K562 (cell line): ENCODE measurements at regions not wholly inside any gene's neighbourhood (a gene's known extent, or its start where the extent isn't known, plus 50 kb on each side); places are given as distances from the start of the nearest gene placed in this dataset.
"Not testable (repeated sequence)": the region's sequence is repeated elsewhere in the genome, so short reads cannot be mapped to it uniquely, and the experiment has no call there.

Experiments
- BRD9 ChIP-seq: fragments of 450-650 bp; IDR thresholded peaks from 2 replicates; pipeline ENCODE4 v1.6.1; 2018; ENCODE audit warnings: low read depth; ENCODE audit not compliant: partially characterized antibody
- CEBPB ChIP-seq: fragments of 450-650 bp; IDR thresholded peaks from 2 replicates; pipeline ENCODE4 v1.6.1; 2016; ENCODE audit warnings: missing genetic modification characterization, missing compliant biosample characterization
- E2F8 ChIP-seq: fragments of 450-650 bp; IDR thresholded peaks from 2 replicates; pipeline ENCODE4 v1.7.1; 2018; ENCODE audit warnings: mild to moderate bottlenecking, low read depth; ENCODE audit not compliant: partially characterized antibody
- EP300 ChIP-seq: IDR thresholded peaks from 2 replicates; pipeline ENCODE4 v1.6.1; 2012; ENCODE audit warnings: low read length, improper control_type of control experiment
- FOXA3 ChIP-seq, 2 experiments: fragments of 450-650 bp in 1 of 2; sonication (generic) in 1 of 2; formaldehyde crosslinking; IDR thresholded peaks in 1 of 2; conservative IDR thresholded peaks in 1 of 2; 2 replicates each; pipeline versions ENCODE4 v1.4.0 to v1.8.0; 2020 to 2022; ENCODE audit warnings: mild to moderate bottlenecking in 2 of 2, missing genetic modification reagents in 1 of 2
- GABPA ChIP-seq: fragments of 200-800 bp; sonication (Bioruptor generic); conservative IDR thresholded peaks from 2 replicates; pipeline ENCODE4 v1.6.1; 2016; ENCODE audit warnings: low read depth, missing genetic modification characterization, missing compliant biosample characterization
- GABPB1 ChIP-seq: sonication (generic); formaldehyde crosslinking; IDR thresholded peaks from 2 replicates; pipeline ENCODE4 v1.8.0; 2022; ENCODE audit warnings: mild to moderate bottlenecking, missing genetic modification reagents
- KDM1A ChIP-seq, 2 experiments: fragments of 450-650 bp; IDR thresholded peaks; 2 replicates each; pipeline ENCODE4 v1.6.1; 2016; ENCODE audit warnings: mild to moderate bottlenecking in 2 of 2
- MECOM ChIP-seq: fragments of 250-450 bp; sonication (Bioruptor Pico); IDR thresholded peaks from 2 replicates; pipeline ENCODE4 v1.8.0; 2022; ENCODE audit warnings: inconsistent platforms
- MEIS2 ChIP-seq: fragments of 450-650 bp; IDR thresholded peaks from 2 replicates; pipeline ENCODE4 v1.6.1; 2014; ENCODE audit warnings: mild to moderate bottlenecking; ENCODE audit not compliant: partially characterized antibody
- MYBL2 ChIP-seq, 2 experiments: fragments of 450-650 bp in 1 of 2; sonication (generic) in 1 of 2; formaldehyde crosslinking in 1 of 2; IDR thresholded peaks; 2 replicates each; pipeline versions ENCODE4 v1.6.1 to v1.8.1; 2017 to 2022; ENCODE audit warnings: borderline replicate concordance in 1 of 2, inconsistent platforms in 1 of 2, low read depth in 1 of 2, mild to moderate bottlenecking in 1 of 2, missing genetic modification reagents in 1 of 2, moderate library complexity in 1 of 2
- NFE2 ChIP-seq: IDR thresholded peaks from 2 replicates; pipeline ENCODE4 v1.6.1; 2014; ENCODE audit warnings: antibody characterized with exemption, low read depth
- NRF1 ChIP-seq, 2 experiments: fragments of 450-650 bp; IDR thresholded peaks in 1 of 2; conservative IDR thresholded peaks in 1 of 2; 2 replicates each; pipeline ENCODE4 v1.6.1; 2014; ENCODE audit warnings: mild to moderate bottlenecking in 2 of 2
- PBX2 ChIP-seq, 2 experiments: IDR thresholded peaks in 1 of 2; conservative IDR thresholded peaks in 1 of 2; 2 replicates each; pipeline ENCODE4 v1.6.1; 2016; ENCODE audit warnings: low read depth in 2 of 2, mild to moderate bottlenecking in 1 of 2, missing compliant biosample characterization in 1 of 2, missing genetic modification characterization in 1 of 2, moderate library complexity in 1 of 2
- PML ChIP-seq: IDR thresholded peaks from 2 replicates; pipeline ENCODE4 v1.6.1; 2012; ENCODE audit warnings: low read length, inconsistent platforms
- RBFOX2 ChIP-seq: fragments of 200-400 bp; formaldehyde crosslinking; IDR thresholded peaks from 2 replicates; pipeline ENCODE4 v1.6.1; 2017; ENCODE audit warnings: low read depth, mild to moderate bottlenecking, low read length, moderate library complexity
- SMARCE1 ChIP-seq: fragments of 450-650 bp; IDR thresholded peaks from 2 replicates; pipeline ENCODE4 v1.7.1; 2016; ENCODE audit warnings: mild to moderate bottlenecking
- TAF7 ChIP-seq: fragments of 450-650 bp; IDR thresholded peaks from 2 replicates; pipeline ENCODE4 v1.6.1; 2016; ENCODE audit warnings: missing genetic modification characterization, missing compliant biosample characterization
- ZFX ChIP-seq: sonication (generic); formaldehyde crosslinking; IDR thresholded peaks from 2 replicates; pipeline ENCODE4 v1.8.0; 2022; ENCODE audit warnings: mild to moderate bottlenecking, missing genetic modification reagents, moderate library complexity
- ZNF449 ChIP-seq: fragments of 250-450 bp; sonication (Bioruptor Pico); IDR thresholded peaks from 2 replicates; pipeline ENCODE4 v1.8.0; 2022; ENCODE audit warnings: moderate library complexity, mild to moderate bottlenecking, inconsistent platforms

GRCh38 chr13:24933106-24934023, 162.6 kb upstream of the PABPC3 start (continued):
- TF ChIP-seq NRF1 (conservative IDR thresholded peaks at IDR 0.05 in 1 of 2, IDR thresholded peaks at IDR 0.05 in 1 of 2): peak; percentile 10 to 44; a peak in 2 of 4 replicates
- TF ChIP-seq TAF7 (tag): peak; percentile 26; the same call in 1 of the 2 replicates
- peak; percentile 27; the same call in 1 of the 2 replicates for TF ChIP-seq ZFX (CRISPR knock-in tag)
- 0 out of 2 replicates have a peak, but pooled peaks have one; percentile 9 for TF ChIP-seq ZNF449 (CRISPR knock-in tag)
- peak; percentile 28 for TF ChIP-seq BRD9
- TF ChIP-seq CEBPB (tag): peak; percentile 97
- TF ChIP-seq FOXA3 (CRISPR knock-in tag; conservative IDR thresholded peaks at IDR 0.05 in 1 of 2, IDR thresholded peaks at IDR 0.05 in 1 of 2): peak in 1 of 2 experiments; percentile 56; a peak in 1 of 4 replicates
- TF ChIP-seq PML: peak; percentile 69
- peak; percentile 55 for TF ChIP-seq GABPA (tag)
- peak; percentile 10 for TF ChIP-seq E2F8
- TF ChIP-seq SMARCE1: peak; percentile 92
- peak; percentile 80 for TF ChIP-seq MYBL2 (IDR thresholded peaks at IDR 0.05; ENCODE audit: low read depth)
- not testable (repeated sequence) for TF ChIP-seq MYBL2 (CRISPR knock-in tag; IDR thresholded peaks at IDR 0.05; ENCODE audit: borderline replicate concordance); PBX2 (CRISPR knock-in tag; IDR thresholded peaks at IDR 0.05; ENCODE audit: low read depth)
- TF ChIP-seq KDM1A (IDR thresholded peaks at IDR 0.05): peak; percentile 84 to 87; a peak in 3 of 4 replicates
- TF ChIP-seq PBX2 (tag; conservative IDR thresholded peaks at IDR 0.05; ENCODE audit: low read depth): peak; percentile 97
- 0 out of 2 replicates have a peak, but pooled peaks have one; percentile 35 for TF ChIP-seq GABPB1
- TF ChIP-seq NFE2: peak; percentile 78
- TF ChIP-seq RBFOX2: peak; percentile 37
- TF ChIP-seq MEIS2: peak; percentile 98
- peak; percentile 46; the same call in 1 of the 2 replicates for TF ChIP-seq MECOM
- TF ChIP-seq EP300: peak; percentile 90
